NCI-H460 (cell line): ENCODE measurements at regions not wholly inside any gene's neighbourhood (a gene's known extent, or its start where the extent isn't known, plus 50 kb on each side); places are given as distances from the start of the nearest gene placed in this dataset.
"Not testable (repeated sequence)": the region's sequence is repeated elsewhere in the genome, so short reads cannot be mapped to it uniquely, and the experiment has no call there.

ENCODE experiments used
- DNase-seq: peaks from one replicate; pipeline ENCODE4 v3.0.0-alpha.2; 2016; ENCODE audit warnings: low read depth; ENCODE audit errors: extremely low read depth

DNA sequence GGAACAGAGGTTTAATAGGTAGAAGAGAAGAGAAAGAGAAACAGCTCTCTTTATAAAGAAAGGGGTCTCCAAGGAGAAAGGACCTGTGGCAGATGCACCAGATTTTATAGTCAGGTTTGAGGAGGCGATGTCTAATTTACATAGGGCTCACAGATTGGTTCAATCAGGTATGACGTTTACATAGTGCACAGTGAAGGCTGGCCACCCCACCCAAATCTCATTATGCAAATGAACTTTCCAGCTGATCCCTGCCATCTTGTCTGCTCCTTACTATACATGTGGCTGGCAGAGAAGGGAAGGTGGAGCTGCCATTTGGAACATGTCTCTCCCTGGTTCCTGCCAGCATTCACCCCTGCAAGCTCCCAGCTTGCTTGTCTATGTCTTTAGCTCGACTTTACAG, 557.8 kb downstream of the SUCLG1 start:
- no peak for DNase-seq

DNA sequence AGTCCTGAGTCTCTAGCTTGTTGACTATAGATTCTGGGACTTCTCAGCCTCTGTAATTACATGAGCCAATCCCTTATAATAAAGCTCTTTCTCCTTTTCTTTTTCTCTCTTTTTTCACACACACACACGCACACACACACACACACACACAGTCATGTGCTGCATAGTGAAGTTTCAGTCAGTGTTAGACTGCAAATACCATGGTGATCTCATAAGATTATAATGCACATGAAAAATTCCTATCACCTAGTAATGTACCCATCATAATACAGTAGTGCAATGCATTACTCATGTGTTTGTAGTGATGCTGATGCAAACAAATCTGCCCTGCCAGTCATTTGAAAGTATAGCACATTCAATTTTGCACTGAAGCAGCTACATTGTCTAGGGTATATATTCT, 558.2 kb downstream of the SUCLG1 start:
- DNase-seq: peak; percentile 1

DNA sequence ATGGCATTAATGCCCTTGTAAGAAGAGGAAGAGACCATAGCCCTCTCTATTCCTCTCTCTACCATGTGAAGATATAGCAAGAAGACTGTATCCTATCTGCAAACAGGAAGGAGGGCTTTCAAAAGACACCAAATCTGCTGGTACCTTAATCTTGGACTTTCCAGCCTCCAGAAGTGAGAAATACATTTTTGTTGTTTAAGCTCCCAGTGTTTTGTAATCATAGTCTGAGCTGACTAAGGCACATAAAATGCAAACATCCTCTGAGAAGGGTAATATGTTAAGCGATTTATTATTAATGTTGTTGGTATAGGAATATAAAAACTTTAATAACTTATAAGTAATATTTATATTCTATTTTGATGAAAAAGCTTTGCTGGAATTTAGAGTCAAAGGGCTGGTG, 559.8 kb downstream of the SUCLG1 start:
- no peak for DNase-seq

DNA sequence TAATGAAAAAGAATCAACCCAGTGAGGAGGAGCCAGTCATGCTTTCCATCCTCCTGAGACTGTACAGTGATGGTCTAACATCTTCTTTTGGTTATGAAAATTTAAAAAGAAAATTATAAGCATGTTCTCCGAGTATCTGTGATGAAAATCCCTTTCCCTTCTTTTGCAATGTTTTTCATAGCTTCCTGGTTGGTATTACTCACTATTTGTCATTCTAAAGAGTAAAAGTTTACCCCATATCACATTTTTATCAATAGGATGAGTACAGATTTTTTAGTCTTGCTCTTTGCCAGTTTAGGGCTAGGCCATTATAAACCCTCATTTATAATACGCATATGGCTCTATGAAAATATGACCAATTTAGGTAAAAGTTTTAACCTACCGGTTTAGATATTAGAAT, 564.1 kb downstream of the SUCLG1 start:
- no peak for DNase-seq

DNA sequence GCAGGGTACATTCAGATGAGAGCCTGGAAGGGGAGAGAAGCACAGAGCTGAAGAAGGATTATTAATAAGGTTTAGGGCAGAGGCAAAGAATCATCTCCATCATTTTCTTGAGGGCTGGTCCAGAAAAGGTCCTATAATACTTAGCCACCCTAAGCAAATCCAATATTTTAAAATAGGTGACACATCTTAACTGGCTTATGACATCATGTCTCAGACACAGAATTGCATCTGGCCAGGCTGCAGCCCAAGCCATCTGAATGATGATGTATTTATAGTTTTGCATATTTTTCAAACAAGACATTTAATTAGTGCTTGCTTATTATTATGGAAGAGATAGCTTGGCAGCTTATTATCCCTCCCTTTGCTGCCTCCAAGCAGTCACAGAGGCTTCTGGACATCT, 571.3 kb downstream of the SUCLG1 start:
- no peak for DNase-seq

DNA sequence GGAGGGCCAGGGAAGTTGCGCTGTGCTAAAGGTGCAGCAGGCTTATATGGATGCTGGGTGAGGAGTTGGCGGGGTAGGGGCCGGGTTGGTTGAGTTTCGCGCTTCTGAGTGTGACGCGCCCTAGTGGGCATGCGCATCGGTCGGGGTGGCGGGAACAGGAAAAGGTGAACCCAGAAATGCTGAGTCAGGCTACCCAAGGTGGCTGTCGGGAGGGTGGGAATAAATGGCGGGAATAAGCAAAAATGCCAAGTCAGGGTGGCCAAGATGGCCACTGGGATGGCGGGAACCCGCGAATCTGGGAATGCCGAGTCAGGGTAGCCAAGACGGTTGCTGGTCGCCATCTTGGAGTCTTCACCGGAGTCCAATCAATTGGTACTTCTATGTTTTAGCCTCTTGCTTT, 580.0 kb downstream of the SUCLG1 start:
- DNase-seq: no peak

DNA sequence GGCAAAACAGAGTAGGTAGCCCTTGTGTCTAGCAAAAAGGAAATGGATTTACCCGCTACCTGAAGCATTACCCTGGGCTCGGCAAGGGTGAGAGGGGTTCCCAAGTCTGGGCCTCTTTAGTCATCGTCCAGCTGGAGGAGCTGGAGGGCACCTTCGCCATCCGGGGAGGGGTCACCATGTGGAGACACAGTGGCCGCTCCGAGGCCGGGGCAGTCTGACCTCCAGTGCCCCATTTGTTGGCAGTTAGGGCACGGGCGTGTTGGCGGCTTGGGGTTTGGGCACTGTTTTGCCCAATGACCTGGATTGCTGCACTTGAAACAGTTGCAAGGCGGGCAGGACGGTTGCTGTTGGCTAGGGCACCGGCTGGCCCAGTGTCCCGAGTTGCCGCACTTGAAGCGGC, 581.8 kb downstream of the SUCLG1 start:
- not testable (repeated sequence) for DNase-seq

DNA sequence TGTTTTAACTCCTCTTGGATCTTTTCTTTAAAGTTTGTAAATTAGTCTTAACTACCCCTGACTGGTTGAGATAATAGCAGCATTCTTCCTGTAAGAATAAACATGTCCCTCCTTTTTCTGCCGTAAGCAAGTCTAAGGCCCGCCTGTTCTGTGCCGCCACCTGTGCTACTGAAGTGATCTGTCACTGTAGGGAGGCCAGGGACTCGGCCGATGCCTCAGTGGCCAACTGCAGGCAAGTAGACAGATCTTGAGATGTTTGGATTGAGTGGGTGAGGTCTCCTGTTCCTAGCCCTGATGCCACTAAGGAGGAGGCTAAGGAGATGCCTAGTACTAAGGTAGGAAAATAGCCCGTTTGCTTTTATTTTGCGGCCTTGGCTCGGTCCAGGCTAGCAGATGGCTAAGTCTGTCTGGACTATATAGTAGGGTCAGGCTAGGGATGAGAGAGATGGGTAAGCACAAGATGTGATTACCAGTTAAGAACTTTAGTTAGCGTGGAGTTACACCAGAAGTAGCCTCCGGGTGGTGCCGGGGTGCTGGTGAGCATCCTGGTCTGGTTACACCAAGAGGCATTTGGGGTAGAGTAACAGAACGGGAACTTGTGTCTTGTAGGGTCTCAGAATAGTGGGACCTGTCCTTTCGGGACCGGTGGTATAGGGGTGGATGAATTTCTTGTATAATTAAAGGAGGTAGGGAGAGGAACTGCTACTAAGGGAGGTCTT, 584.2 kb downstream of the SUCLG1 start:
- no peak for DNase-seq

DNA sequence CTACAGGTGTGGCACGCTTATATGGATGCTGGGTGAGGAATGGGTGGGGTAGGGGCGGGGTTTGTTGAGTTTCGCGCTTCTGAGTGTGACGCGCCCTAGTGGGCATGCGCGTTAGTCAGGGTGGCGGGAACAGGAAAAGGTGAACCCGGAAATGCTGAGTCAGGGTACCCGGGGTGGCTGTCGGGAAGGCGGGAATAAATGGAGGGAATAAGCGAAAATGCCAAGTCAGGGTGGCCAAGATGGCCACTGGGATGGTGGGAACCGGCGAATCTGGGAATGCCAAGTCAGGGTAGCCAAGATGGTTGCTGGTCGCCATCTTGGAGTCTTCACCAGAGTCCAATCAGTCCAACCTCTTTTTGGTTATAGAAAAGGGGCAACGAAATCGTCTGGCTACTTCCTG, 585.0 kb downstream of the SUCLG1 start:
- DNase-seq: no peak

DNA sequence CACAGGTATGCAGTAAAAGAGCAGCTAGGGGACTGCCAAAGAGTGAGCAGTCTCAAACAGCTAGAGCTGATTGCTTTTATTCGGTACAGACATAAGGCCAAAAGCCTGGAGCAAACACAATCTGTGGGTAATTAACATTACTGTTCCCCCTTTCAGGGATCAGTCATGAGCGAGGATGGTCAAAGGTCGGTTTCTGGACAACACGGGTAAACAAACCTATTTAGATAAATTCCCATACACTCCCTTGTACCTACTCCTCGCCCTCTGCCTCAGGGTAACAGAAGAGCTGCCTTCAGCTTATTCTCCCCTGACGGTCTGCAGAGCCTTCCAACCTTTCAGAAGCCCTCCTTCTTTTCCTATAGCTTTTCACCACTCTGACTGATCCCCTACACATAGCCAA, 586.0 kb downstream of the SUCLG1 start:
- DNase-seq: no peak

DNA sequence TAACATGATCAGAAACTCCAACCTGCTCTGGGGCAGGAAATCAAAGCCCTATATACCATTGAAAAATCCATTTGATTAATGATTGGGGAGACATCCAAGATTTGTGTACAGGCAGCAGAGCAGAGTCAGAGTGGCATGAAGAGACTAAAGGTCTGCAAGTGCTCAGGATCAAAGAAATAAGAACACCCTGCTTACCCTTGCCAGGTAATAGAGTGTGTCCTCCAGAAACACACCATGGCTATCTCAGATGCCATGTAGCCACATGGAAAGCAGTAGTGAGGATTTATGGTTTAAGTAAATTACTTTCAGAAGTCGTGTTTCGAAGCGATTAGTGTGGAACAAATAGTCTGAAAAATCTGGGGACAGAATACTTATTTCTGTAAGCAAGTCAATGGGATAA, 592.9 kb downstream of the SUCLG1 start:
- DNase-seq: no peak

DNA sequence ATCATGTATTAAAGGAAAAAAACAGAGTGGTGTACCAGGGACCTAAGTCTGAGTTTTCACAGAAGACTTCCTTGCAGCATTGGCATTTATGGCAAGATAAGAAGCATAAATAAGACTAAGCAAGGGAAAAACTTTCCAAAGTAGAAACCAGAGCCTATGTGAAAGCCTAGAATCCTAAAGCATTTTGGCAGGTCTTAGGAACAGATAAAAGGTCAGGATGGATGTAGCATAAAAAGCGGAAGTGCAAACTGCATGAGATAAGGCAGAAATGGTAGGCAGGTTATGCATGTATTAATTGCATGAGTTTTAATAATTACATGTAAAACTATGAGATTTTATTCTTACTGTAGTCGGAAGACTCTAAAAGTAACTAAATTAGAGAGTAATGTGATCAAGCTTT, 596.5 kb downstream of the SUCLG1 start:
- no peak for DNase-seq

DNA sequence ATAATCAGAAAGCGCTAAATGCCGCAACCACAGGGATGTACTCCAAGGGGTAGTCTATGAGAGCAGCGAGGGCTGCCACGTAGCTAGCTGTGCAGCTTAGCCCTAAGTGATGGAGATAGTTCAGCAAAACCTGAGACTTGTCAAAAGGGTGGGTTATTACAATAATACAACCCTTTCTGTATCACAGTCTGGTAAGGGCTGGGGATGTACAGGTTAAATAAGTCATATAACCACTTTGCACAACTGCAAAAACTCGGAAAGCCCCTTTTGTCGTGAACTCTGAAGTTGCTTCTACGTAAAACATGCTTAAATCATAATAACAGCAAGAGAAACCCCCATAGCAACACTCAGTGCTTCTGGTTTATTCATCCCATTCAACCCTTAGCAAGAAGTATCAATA, 598.8 kb downstream of the SUCLG1 start:
- no peak for DNase-seq

DNA sequence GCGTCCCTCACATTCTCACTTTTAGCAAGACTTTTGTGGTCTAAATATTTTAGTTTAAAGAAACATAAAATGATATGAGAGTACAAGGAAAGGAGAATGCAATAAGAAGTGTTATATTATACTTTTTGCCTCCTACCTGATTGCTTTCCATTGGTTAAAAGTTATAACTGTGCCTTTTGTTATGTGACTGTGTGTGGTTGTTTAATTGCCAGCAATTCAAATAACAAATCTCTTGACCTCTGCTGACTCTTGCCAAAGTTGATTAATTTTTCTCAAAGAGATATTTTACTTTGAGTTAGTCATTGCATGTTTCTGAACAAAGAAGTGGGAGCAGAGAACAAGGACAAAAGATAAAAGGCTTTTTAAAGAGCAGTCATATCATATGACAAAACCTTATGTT, 599.5 kb downstream of the SUCLG1 start:
- no peak for DNase-seq

DNA sequence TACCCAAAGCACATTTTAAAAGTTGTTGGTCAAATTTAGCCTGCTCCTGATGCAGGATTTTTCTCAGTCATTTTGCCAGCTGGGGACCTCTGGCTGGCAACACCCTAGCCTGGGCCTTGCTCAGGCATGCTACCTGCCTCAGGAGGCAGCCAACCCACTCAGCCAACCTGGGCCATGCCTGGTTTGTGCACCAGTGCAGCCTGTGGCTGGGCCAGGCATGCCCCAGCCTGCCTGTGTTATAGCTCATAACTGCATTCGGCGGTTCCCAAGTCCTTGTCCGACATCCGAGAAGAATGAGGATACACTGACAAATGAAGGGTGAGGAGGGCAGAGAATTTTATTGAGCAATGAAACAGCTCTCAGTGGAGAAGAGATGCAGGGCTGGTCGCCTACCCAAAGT, 608.0 kb downstream of the SUCLG1 start:
- DNase-seq: no peak

DNA sequence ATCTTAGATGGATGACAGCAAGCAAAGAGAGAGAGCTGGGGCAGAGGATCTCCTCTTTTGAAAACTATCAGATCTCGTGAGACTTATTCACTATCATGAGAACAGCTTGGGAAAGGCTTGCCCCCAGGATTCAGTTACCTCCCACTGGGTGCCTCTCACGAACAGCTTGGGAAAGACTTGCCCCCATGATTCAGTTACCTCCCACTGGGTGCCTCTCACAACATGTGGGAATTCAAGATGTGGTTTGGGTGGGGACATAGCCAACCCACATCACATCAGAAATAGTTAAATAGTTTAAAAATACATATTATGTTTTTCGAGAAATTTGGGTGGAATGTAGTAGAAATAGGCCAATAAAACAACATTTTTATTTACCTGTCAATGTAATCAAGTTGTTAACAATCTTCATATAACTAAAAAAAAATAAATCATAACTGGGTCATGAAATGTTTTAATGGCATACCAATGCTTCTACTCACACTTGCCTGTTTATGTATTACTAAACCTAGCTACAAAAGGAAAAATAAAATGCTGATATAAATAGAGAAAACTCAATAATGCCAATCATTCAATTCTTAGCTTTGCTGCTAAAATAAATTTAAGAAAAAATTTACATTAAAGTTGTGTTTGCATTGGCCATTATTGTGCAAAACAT, 608.9 kb downstream of the SUCLG1 start:
- DNase-seq: no peak

DNA sequence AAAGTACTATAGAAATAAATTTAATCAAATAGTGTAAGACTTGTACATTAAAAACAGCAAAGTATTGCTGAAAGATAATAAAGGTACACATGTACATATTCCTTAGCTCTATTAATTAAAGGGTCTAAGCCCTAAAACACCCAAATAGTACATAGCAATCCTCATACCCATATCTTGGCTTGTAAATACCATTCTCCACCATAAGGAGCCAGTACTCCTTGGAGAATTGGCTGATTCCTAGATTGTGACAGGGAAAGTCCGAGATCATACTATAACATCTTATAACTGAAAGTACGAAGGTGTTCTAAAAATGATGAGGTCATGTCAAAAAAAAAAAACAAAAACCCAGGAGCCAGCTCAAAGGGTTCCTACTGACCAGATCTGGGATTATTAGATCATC, 614.6 kb downstream of the SUCLG1 start:
- DNase-seq: no peak

DNA sequence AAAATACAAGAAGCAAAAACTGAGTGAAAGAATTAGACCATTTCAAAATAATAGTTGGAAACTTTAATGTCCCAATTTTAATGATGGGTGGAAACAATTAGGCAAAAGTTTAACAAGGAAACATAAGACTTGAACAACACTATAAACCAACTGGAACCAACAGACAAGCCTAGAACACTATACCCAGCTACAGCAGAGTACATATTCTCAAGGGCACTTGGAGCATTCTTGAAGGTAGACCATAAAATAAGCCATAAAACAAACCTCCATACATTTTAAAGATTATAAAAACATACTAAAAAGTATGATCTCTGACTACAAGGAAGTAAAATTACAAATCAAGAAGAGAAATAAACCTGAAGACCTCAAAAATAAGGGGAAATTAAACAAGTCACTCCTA, 616.7 kb downstream of the SUCLG1 start:
- no peak for DNase-seq

DNA sequence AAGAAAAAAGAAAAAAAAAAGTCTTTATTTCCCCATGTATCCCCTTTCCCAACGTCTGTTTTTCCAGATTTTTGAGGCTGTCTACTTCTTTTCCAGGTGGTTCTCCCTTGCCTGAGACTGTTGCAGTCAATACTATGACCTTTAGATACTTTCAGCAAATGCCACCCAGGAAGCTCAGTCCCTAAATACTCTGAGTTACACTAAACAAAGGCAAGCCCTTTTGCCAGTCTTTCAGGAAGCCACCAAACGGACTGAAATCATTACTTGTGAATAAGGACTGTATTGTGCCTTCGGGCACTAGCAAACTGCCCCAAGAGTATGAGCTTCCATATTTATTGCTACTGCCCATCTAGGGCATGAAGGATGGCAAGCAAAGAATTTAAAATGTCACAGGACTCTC, 621.3 kb downstream of the SUCLG1 start:
- no peak for DNase-seq

DNA sequence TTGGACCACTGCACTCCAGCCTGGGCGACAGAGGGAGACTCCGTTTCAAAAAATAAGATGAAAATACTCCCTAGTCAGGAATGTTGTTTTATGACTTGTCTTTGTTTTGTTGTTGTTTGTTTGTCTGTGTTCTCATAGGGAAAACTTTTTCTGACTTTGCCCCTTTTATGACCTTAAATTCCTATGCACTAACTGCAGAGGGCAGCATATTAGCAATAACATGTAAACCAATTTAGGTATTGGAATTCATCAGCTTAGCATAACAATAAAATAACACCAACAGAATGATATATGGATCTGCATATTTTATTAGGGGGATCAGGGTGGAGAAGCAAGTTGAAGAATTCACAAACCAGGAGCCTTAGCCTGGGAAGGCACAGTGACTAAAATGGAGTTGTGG, 631.5 kb downstream of the SUCLG1 start:
- DNase-seq: no peak

DNA sequence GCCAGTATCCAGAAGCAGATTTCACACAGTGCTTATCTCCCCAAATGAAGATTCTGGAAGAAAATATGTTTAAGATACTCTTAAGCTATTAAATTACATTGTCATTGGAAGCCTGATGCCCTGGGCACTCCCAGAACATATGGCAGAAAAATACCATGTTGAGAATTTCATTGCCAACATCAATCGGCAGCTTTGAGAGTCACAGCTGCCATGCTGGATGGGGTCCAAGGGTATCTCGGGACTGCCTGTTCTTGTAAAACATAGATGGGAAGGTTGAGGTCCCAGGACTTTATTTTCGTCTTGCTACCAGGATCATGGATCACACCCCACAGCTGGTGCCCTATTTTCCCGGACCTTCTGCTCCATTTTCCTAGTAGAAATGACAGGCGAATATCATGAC, 632.5 kb downstream of the SUCLG1 start:
- no peak for DNase-seq

DNA sequence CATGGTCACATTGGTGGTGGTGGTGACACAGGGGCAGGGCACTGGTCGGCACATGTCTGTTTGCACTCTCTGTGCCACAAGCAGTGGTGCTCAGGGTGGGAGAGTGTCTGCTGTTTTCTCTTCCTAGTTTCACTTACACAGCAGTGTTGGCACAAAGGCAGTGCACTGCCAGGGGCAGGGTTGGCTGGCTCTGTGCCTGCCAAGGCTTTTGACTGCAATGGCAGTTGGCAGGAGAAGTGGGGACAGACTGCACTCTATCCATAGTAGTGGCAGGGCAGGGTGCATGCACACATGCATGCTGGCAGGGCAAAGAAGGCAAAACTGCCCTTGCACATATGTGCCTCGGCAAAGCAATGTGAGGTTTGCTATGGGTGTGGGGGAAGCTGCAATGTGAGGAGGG, 635.9 kb downstream of the SUCLG1 start:
- DNase-seq: no peak

DNA sequence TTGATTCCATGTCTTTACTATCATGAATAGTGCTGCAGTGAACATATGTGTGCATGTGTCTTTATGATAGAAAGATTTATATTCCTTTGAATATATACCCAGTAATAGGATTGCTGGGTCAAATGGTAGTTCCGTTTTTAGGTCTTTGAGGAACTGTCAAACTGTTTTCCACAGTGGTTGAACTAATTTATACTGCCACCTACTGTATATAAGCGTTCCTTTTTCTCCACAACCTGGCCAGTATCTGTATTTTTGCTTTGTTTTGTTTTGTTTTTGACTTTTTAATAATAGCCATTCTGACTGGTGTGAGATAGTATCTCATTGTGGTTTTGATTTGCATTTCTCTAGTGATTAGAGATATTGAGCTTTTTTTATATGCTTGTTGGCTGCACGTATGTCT, 641.6 kb downstream of the SUCLG1 start:
- peak; percentile 17 for DNase-seq
